RPMI7951 (cell line): ENCODE measurements at regions not wholly inside any gene's neighbourhood (a gene's known extent, or its start where the extent isn't known, plus 50 kb on each side); places are given as distances from the start of the nearest gene placed in this dataset.

Experiments
- DNase-seq: peaks from one replicate; pipeline ENCODE4 v3.0.0-alpha.2; 2012; ENCODE audit warnings: low read depth

GRCh38 chr11:127506647-127507046, 506.1 kb upstream of the KIRREL3 start:
- DNase-seq = no peak

GRCh38 chr11:127506126-127506525, 505.6 kb upstream of the KIRREL3 start:
- DNase-seq = no peak

- no peak for DNase-seq
Measured at GRCh38 chr11:127496165-127496564, 495.6 kb upstream of the KIRREL3 start.

- peak; percentile 34 for DNase-seq
Measured at GRCh38 chr11:127493330-127494022, 492.9 kb upstream of the KIRREL3 start.

GRCh38 chr11:127492029-127492428, 491.5 kb upstream of the KIRREL3 start:
- DNase-seq = peak; percentile 12

GRCh38 chr11:127491589-127491988, 491.0 kb upstream of the KIRREL3 start:
- no peak for DNase-seq

GRCh38 chr11:127490896-127491295, 490.3 kb upstream of the KIRREL3 start:
- DNase-seq = no peak

GRCh38 chr11:127485541-127485940, 485.0 kb upstream of the KIRREL3 start:
- peak; percentile 24 for DNase-seq

GRCh38 chr11:127481391-127481790, 480.8 kb upstream of the KIRREL3 start:
- DNase-seq = no peak

- DNase-seq = no peak
Measured at GRCh38 chr11:127478826-127479225, 478.3 kb upstream of the KIRREL3 start.

- no peak for DNase-seq
Measured at GRCh38 chr11:127474766-127475165, 474.2 kb upstream of the KIRREL3 start.

- DNase-seq = peak; percentile 8
Measured at GRCh38 chr11:127472505-127472904, 471.9 kb upstream of the KIRREL3 start.

GRCh38 chr11:127471662-127472061, 471.1 kb upstream of the KIRREL3 start:
- DNase-seq = no peak

GRCh38 chr11:127470306-127470884, 469.8 kb upstream of the KIRREL3 start:
- DNase-seq = peak; percentile 32

GRCh38 chr11:127464325-127464724, 463.8 kb upstream of the KIRREL3 start:
- no peak for DNase-seq

GRCh38 chr11:127462065-127462344, 461.4 kb upstream of the KIRREL3 start:
- no peak for DNase-seq

GRCh38 chr11:127461241-127462064, 460.9 kb upstream of the KIRREL3 start:
- no peak for DNase-seq

- no peak for DNase-seq
Measured at GRCh38 chr11:127458561-127458960, 458.0 kb upstream of the KIRREL3 start.

GRCh38 chr11:127454856-127455255, 454.3 kb upstream of the KIRREL3 start:
- no peak for DNase-seq

GRCh38 chr11:127452533-127452932, 452.0 kb upstream of the KIRREL3 start:
- DNase-seq = no peak

- DNase-seq = no peak
Measured at GRCh38 chr11:127451861-127452260, 451.3 kb upstream of the KIRREL3 start.

GRCh38 chr11:127448101-127448500, 447.5 kb upstream of the KIRREL3 start:
- DNase-seq = no peak

GRCh38 chr11:127445476-127445875, 444.9 kb upstream of the KIRREL3 start:
- DNase-seq = no peak
